Activated T-helper 17 cell treated with anti-CD3 and anti-CD28 coated beads, Interleukin-2, amount 50 U/mL, for 72 hours (primary cell): ENCODE measurements at regions not wholly inside any gene's neighbourhood (a gene's known extent, or its start where the extent isn't known, plus 50 kb on each side); places are given as distances from the start of the nearest gene placed in this dataset.
"Not testable (repeated sequence)": the region's sequence is repeated elsewhere in the genome, so short reads cannot be mapped to it uniquely, and the experiment has no call there.

Experiments used
- ATAC-seq: fragments of 150-1000 bp; cut with Tn5 transposase; replicated peaks from 2 replicates; pipeline ENCODE4 v1.10.0; 2021; ENCODE audit warnings: mild to moderate bottlenecking, moderate library complexity
- H3K27ac Mint-ChIP-seq: one replicate; pipeline ENCODE4 v1.8.0; 2022; ENCODE audit warnings: mixed read lengths
- H3K27me3 Mint-ChIP-seq: one replicate; pipeline ENCODE4 v1.8.0; 2022; ENCODE audit warnings: mixed read lengths
- H3K36me3 Mint-ChIP-seq: one replicate; pipeline ENCODE4 v1.8.0; 2022; ENCODE audit warnings: low read depth, mild to moderate bottlenecking, mixed read lengths
- H3K4me1 Mint-ChIP-seq: one replicate; pipeline ENCODE4 v1.8.0; 2022; ENCODE audit warnings: mixed read lengths
- H3K4me3 Mint-ChIP-seq: one replicate; pipeline ENCODE4 v1.8.0; 2022; ENCODE audit warnings: mild to moderate bottlenecking, mixed read lengths
- H3K9me3 Mint-ChIP-seq: one replicate; pipeline ENCODE4 v1.8.0; 2022; ENCODE audit warnings: mixed read lengths

GRCh38 chr9:64370344-64370743 lies 914.7 kb downstream of the FOXD4L5 start:
- not testable (repeated sequence) for H3K27ac Mint-ChIP-seq, H3K4me3 Mint-ChIP-seq, H3K36me3 Mint-ChIP-seq, H3K27me3 Mint-ChIP-seq, H3K4me1 Mint-ChIP-seq, ATAC-seq, H3K9me3 Mint-ChIP-seq

GRCh38 chr9:64369644-64370043 lies 915.4 kb downstream of the FOXD4L5 start:
- H3K27ac Mint-ChIP-seq, H3K4me3 Mint-ChIP-seq, H3K4me1 Mint-ChIP-seq, H3K27me3 Mint-ChIP-seq, H3K9me3 Mint-ChIP-seq, ATAC-seq, H3K36me3 Mint-ChIP-seq: not testable (repeated sequence)

GRCh38 chr9:64369114-64369513 lies 915.9 kb downstream of the FOXD4L5 start:
- peak; percentile 100 for ATAC-seq
- H3K27ac Mint-ChIP-seq, H3K4me1 Mint-ChIP-seq, H3K36me3 Mint-ChIP-seq, H3K4me3 Mint-ChIP-seq, H3K27me3 Mint-ChIP-seq, H3K9me3 Mint-ChIP-seq: not testable (repeated sequence)

- not testable (repeated sequence) for H3K27me3 Mint-ChIP-seq, H3K4me3 Mint-ChIP-seq, ATAC-seq, H3K4me1 Mint-ChIP-seq, H3K9me3 Mint-ChIP-seq, H3K27ac Mint-ChIP-seq, H3K36me3 Mint-ChIP-seq
These were observed 916.4 kb downstream of the FOXD4L5 start for GRCh38 chr9:64368644-64368942.

- H3K27ac Mint-ChIP-seq, H3K4me1 Mint-ChIP-seq, ATAC-seq, H3K9me3 Mint-ChIP-seq, H3K4me3 Mint-ChIP-seq, H3K27me3 Mint-ChIP-seq, H3K36me3 Mint-ChIP-seq: not testable (repeated sequence)
These were observed 917.0 kb downstream of the FOXD4L5 start for GRCh38 chr9:64367826-64368643.
